Esophagus muscularis mucosa (tissue), 4 donors: ENCODE measurements at regions not wholly inside any gene's neighbourhood (a gene's known extent, or its start where the extent isn't known, plus 50 kb on each side); places are given as distances from the start of the nearest gene placed in this dataset.

ENCODE experiments used
- DNase-seq: peaks from one replicate; pipeline ENCODE4 v3.0.0-alpha.2; 2017; ENCODE audit errors: extremely low spot score
- H3K27ac ChIP-seq, 4 donors: fragments of 200-600 bp; sonication (generic); replicated peaks in 1 of 4; 1 replicate in 3 of 4; 2 replicates in 1 of 4; pipeline ENCODE4 v1.5.1; 2016 to 2019; ENCODE audit warnings: mild to moderate bottlenecking in 1 of 4
- H3K27me3 ChIP-seq, 4 donors: fragments of 200-600 bp; sonication (generic); one replicate each; pipeline versions ENCODE4 v1.5.1 to v1.6.0; 2016 to 2019
- H3K36me3 ChIP-seq, 4 donors: fragments of 200-600 bp; sonication (generic); one replicate each; pipeline ENCODE4 v1.5.1; 2016 to 2019
- H3K4me1 ChIP-seq, 4 donors: fragments of 200-600 bp; sonication (generic); one replicate each; pipeline ENCODE4 v1.5.1; 2016 to 2019
- H3K4me3 ChIP-seq, 4 donors: fragments of 200-600 bp; sonication (generic); 1 replicate in 2 of 4; 2 replicates in 2 of 4; pipeline ENCODE4 v1.5.1; 2016 to 2019; ENCODE audit warnings: mild to moderate bottlenecking in 4 of 4, moderate library complexity in 1 of 4
- H3K9me3 ChIP-seq, 4 donors: fragments of 200-600 bp; sonication (generic); 1 replicate in 3 of 4; 2 replicates in 1 of 4; pipeline ENCODE4 v1.5.1; 2016 to 2019
- EP300 ChIP-seq: sonication (generic); formaldehyde crosslinking; IDR thresholded peaks from one replicate; pipeline ENCODE4 v1.6.1; 2017; ENCODE audit warnings: antibody characterized with exemption
- POLR2A ChIP-seq: fragments of 450-650 bp; IDR thresholded peaks from one replicate; pipeline ENCODE4 v1.6.1; 2017; ENCODE audit warnings: antibody characterized with exemption, moderate library complexity, mild to moderate bottlenecking, low read depth
- POLR2AphosphoS5 ChIP-seq, 2 donors: sonication (generic); formaldehyde crosslinking; IDR thresholded peaks; one replicate each; pipeline ENCODE4 v1.6.1; 2017; ENCODE audit warnings: antibody characterized with exemption in 2 of 2
- whole genome bisulfite sequencing: methylation state at CpG from one replicate; pipeline ENCODE4 v1.1.5; 2018; 5-methylcytosine and 5-hydroxymethylcytosine counted together
- intact Hi-C: fragments of 100-400 bp; cut with DNase I; formaldehyde crosslinking; loops from one replicate; pipeline ENCODE4 v1.15.1; 2023
- TF ChIP-seq, protein P1 (sequence below), 3 experiments: fragments of 200-600 bp in 2 of 3; fragments of 450-650 bp in 1 of 3; sonication (generic) in 2 of 3; IDR thresholded peaks; one replicate each; pipeline ENCODE4 v1.5.1; 2017 to 2019; ENCODE audit warnings: antibody characterized with exemption in 3 of 3, mild to moderate bottlenecking in 2 of 3, moderate library complexity in 1 of 3

- DNase-seq = no peak
- intact Hi-C loops = no loop called here
- Histone ChIP-seq H3K9me3 (no peaks in the 10 kb centered on the region), H3K27me3 (no peaks in the 10 kb centered on the region), H3K36me3 (no peaks in the 10 kb centered on the region), H3K4me3 (no peak overlapping the region), H3K27ac (peak overlapping the region in 2 of 4 donors; percentile 20 to 26), H3K4me1 (peaks cover 0 to 37% (median 21%) of the 10 kb centered on the region in 4 donors)
- WGBS = 36% methylated on average over 1 of the region's 1 CpG
- TF ChIP-seq EP300 (no peak), POLR2A (no peak), POLR2AphosphoS5 (IDR thresholded peaks at IDR 0.05) (no peak)
- TF ChIP-seq, protein P1, sequence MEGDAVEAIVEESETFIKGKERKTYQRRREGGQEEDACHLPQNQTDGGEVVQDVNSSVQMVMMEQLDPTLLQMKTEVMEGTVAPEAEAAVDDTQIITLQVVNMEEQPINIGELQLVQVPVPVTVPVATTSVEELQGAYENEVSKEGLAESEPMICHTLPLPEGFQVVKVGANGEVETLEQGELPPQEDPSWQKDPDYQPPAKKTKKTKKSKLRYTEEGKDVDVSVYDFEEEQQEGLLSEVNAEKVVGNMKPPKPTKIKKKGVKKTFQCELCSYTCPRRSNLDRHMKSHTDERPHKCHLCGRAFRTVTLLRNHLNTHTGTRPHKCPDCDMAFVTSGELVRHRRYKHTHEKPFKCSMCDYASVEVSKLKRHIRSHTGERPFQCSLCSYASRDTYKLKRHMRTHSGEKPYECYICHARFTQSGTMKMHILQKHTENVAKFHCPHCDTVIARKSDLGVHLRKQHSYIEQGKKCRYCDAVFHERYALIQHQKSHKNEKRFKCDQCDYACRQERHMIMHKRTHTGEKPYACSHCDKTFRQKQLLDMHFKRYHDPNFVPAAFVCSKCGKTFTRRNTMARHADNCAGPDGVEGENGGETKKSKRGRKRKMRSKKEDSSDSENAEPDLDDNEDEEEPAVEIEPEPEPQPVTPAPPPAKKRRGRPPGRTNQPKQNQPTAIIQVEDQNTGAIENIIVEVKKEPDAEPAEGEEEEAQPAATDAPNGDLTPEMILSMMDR (IDR thresholded peaks at IDR 0.05) = no peak
Measured at GRCh38 chr5:34535433-34535832, 120.7 kb upstream of the RAI14 start.

- Histone ChIP-seq H3K27ac (peak overlapping the region in 1 of 4 donors; percentile 26), H3K36me3 (no peaks in the 10 kb centered on the region), H3K9me3 (no peaks in the 10 kb centered on the region), H3K4me3 (no peak overlapping the region), H3K4me1 (peaks cover 0 to 35% (median 19%) of the 10 kb centered on the region in 4 donors), H3K27me3 (no peaks in the 10 kb centered on the region)
- intact Hi-C loops = no loop called here
- TF ChIP-seq, protein P1 (IDR thresholded peaks at IDR 0.05) = no peak
- no peak for TF ChIP-seq POLR2AphosphoS5 (IDR thresholded peaks at IDR 0.05)
- no peak for TF ChIP-seq EP300
- TF ChIP-seq POLR2A = no peak
- 67% methylated on average over 2 of the region's 2 CpGs for WGBS
- DNase-seq = no peak
Measured at GRCh38 chr5:34535944-34536623, 120.0 kb upstream of the RAI14 start.

DNA sequence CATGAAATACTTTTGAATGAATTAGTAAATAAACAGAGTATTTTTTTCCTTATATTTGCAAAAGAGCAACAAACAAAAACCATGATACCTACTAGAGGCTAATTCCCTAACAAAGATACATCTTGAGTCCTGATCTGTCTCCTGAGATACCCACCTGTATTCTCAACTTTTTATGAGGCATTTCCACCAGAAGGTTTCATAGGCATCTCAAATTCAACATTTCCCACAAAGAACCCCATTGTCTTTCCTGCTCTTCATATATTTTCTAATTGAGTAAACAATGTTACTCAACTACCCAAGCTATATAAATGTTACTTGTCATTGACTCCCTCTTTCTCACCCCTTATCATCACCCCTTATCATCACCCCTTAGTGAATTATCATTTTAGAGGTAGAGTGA lies 119.4 kb upstream of the RAI14 start:
- Histone ChIP-seq H3K4me1 (peaks cover 0 to 30% (median 15%) of the 10 kb centered on the region in 4 donors), H3K4me3 (no peak overlapping the region), H3K36me3 (no peaks in the 10 kb centered on the region), H3K27me3 (no peaks in the 10 kb centered on the region), H3K9me3 (no peaks in the 10 kb centered on the region), H3K27ac (no peak overlapping the region)
- no peak for DNase-seq
- intact Hi-C loops = no loop called here
- TF ChIP-seq EP300 (no peak), POLR2AphosphoS5 (IDR thresholded peaks at IDR 0.05) (no peak), POLR2A (no peak)
- TF ChIP-seq, protein P1 (IDR thresholded peaks at IDR 0.05) = no peak

- H3K27ac ChIP-seq = no peak overlapping the region
- WGBS = 96% methylated on average over 3 of the region's 3 CpGs
- H3K36me3 ChIP-seq = no peaks in the 10 kb centered on the region
- no peak for DNase-seq
- H3K9me3 ChIP-seq = no peaks in the 10 kb centered on the region
- H3K4me1 ChIP-seq = peaks cover 0 to 26% (median 9%) of the 10 kb centered on the region in 4 donors
- intact Hi-C loops = no loop called here
- H3K27me3 ChIP-seq = no peaks in the 10 kb centered on the region
- H3K4me3 ChIP-seq = no peak overlapping the region
- no peak for TF ChIP-seq EP300
- no peak for TF ChIP-seq POLR2AphosphoS5 (IDR thresholded peaks at IDR 0.05)
- TF ChIP-seq, protein P1 (IDR thresholded peaks at IDR 0.05) = peak in 2 of 3 experiments; percentile 26 to 53
Measured at GRCh38 chr5:34538026-34538672, 118.0 kb upstream of the RAI14 start.
